Pancreas (tissue), 10 donors: ENCODE measurements at regions not wholly inside any gene's neighbourhood (a gene's known extent, or its start where the extent isn't known, plus 50 kb on each side); places are given as distances from the start of the nearest gene placed in this dataset.

Source experiments
- ATAC-seq, 4 donors: fragments of 200-7000 bp; cut with Tn5 transposase; one replicate each; pipeline versions ENCODE4 v1.8.0 to v1.9.1; 2020; ENCODE audit warnings: mild to moderate bottlenecking in 4 of 4, moderate library complexity in 4 of 4
- DNase-seq, 6 donors: peaks; one replicate each; pipeline ENCODE4 v3.0.0-alpha.2; 2020
- FAIRE-seq: peaks from 2 replicates; lab custom pipeline; 2012; peaks lifted over from hg19 to GRCh38; lab: Jason Lieb, UNC
- H3K27ac ChIP-seq, 4 donors: fragments of 200-600 bp; sonication (generic); 1 replicate in 3 of 4; 2 replicates in 1 of 4; pipeline versions ENCODE4 v1.5.0 to v1.8.0; 2020
- H3K27me3 ChIP-seq, 4 donors: fragments of 200-600 bp; one replicate each; pipeline ENCODE4 v1.8.0; 2021
- H3K36me3 ChIP-seq, 3 donors: fragments of 200-600 bp; sonication (generic) in 1 of 3; one replicate each; pipeline versions ENCODE4 v1.5.0 to v1.8.0; 2020 to 2021
- H3K4me1 ChIP-seq, 3 donors: fragments of 200-600 bp; one replicate each; pipeline ENCODE4 v1.8.0; 2021
- H3K4me3 ChIP-seq, 4 donors: fragments of 200-600 bp; sonication (generic) in 2 of 4; one replicate each; pipeline versions ENCODE4 v1.5.0 to v1.8.0; 2020 to 2021
- H3K9me3 ChIP-seq, 4 donors: fragments of 200-600 bp; one replicate each; pipeline ENCODE4 v1.8.0; 2021
- WGBS, 2 donors: extraction: QIAGEN DNeasy Blood & Tissue Kit; methylation state at CpG; one replicate each; pipeline ENCODE4 v1.1.7; 2013; 5-methylcytosine and 5-hydroxymethylcytosine counted together
- intact Hi-C, 3 donors: fragments of 100-400 bp; cut with DNase I; formaldehyde crosslinking; loops; one replicate each; pipeline versions ENCODE4 v1.11.1 to v1.14.2; 2022
- TF ChIP-seq, protein P1 (sequence below), 4 donors: fragments of 200-600 bp; sonication (generic) in 3 of 4; IDR thresholded peaks; one replicate each; pipeline versions ENCODE4 v1.5.0 to v1.8.0; 2021; ENCODE audit warnings: antibody characterized with exemption in 4 of 4
- donor health status: healthy with polysubstance abuse.
- donor health status: DM: no; HTN: no; CAD: no; lungs with moderate emphysema.
- donor health status: DM: no; HTN: no; CAD: no.
- donor health status: control.
- donor health status: control.
- donor health status: Bipolar disorder and iron deficiency.
- donor health status: DM: yes; HTN: yes; CAD: no.
- donor health status: DM: no; HTN: no; CAD: no.
- donor health status: DM: no; HTN: no; CAD: no.
- donor health status: DM: yes; HTN: yes; CAD: no.

DNA sequence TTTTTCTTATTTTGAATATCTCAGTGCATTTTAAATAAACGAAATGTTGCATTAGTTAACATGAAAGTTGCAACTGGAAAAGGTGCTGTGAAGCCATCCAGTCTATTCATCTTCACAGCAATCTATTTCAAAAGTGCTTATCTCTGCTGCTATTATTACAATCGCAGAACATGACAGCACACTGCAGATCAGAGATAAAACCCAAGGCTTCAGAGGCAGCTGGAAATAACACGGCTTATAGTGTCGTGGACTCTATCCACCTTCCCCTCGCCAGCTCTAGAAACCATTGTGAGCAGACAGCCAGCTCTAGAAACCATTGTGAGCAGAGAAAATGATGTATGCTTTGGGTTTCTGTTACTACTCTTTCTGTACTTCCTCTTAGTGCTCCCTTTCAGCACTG, 1140.8 kb upstream of the CELF4 start:
- TF ChIP-seq, protein P1, sequence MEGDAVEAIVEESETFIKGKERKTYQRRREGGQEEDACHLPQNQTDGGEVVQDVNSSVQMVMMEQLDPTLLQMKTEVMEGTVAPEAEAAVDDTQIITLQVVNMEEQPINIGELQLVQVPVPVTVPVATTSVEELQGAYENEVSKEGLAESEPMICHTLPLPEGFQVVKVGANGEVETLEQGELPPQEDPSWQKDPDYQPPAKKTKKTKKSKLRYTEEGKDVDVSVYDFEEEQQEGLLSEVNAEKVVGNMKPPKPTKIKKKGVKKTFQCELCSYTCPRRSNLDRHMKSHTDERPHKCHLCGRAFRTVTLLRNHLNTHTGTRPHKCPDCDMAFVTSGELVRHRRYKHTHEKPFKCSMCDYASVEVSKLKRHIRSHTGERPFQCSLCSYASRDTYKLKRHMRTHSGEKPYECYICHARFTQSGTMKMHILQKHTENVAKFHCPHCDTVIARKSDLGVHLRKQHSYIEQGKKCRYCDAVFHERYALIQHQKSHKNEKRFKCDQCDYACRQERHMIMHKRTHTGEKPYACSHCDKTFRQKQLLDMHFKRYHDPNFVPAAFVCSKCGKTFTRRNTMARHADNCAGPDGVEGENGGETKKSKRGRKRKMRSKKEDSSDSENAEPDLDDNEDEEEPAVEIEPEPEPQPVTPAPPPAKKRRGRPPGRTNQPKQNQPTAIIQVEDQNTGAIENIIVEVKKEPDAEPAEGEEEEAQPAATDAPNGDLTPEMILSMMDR (IDR thresholded peaks at IDR 0.05) = no peak
- H3K4me3 ChIP-seq = no peak overlapping the region
- DNase-seq (no peak), FAIRE-seq (no peak), ATAC-seq (no peak)
- H3K27me3 ChIP-seq = no peaks in the 10 kb centered on the region
- H3K36me3 ChIP-seq = no peaks in the 10 kb centered on the region
- H3K27ac ChIP-seq = no peak overlapping the region
- H3K4me1 ChIP-seq = no peaks in the 10 kb centered on the region
- WGBS, 2 donors = 30 to 43% methylated on average over 5 of the region's 5 CpGs
- H3K9me3 ChIP-seq = no peaks in the 10 kb centered on the region
- intact Hi-C loops = no loop called here

DNA sequence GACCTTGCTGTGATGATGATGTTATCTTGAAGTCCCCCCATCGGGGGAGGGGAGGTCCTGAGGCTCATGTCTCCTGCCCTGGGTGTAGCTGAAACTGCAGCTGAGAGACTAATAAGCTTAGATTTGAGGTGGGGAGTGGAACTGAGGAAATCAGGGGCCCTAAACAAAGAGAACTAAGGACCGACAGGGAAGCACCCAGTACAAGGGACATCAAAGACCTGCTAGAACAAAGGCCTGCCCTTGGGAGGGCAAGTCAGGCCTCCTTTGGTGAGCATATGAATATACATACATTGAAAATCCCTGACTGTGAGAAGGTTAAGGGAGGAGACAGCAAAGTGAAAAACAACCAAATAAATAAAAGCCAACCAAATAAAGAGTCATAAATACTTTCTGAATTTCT, 1132.5 kb upstream of the CELF4 start:
- Histone ChIP-seq H3K4me3 (no peak overlapping the region), H3K27ac (no peak overlapping the region), H3K9me3 (no peaks in the 10 kb centered on the region), H3K4me1 (no peaks in the 10 kb centered on the region), H3K36me3 (no peaks in the 10 kb centered on the region), H3K27me3 (no peaks in the 10 kb centered on the region)
- no peak for DNase-seq
- ATAC-seq = no peak
- FAIRE-seq = no peak
- TF ChIP-seq, protein P1 (IDR thresholded peaks at IDR 0.05) = no peak
- intact Hi-C loops = no loop called here
- 28 to 40% methylated on average over 2 of the region's 2 CpGs for WGBS, 2 donors

DNA sequence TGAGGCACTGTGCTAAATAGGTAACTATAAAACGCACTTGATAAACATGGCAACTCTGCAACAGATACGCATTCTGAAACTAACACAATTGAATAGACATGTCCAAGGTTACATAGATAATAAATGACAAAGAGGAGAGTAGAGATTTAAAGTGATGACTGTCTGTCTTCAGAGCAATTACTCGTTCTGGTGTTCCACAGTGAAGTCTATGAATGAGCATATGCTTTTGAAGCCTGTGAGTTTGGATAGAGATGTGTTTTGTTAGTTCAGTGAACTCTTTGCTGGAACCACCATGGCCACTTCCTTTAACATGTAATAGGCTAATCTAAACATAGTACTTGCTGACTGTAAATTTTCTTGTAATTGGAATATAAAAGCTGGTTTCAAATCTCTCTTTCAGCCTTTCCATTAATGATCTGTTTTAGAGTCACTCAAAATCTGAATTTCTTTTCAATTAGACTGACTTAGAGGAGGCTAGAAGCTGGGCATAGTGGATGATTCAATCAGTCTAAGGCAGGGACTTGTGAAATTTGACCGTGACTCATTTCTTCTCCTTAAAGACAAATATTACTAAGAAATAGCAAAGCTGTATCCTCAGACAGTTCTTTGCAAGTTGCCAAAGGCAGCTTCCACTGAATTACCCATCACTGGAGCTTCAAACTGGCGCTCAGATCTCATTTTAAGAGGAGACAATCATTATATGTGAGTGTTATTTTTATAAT, 1130.1 kb upstream of the CELF4 start:
- Histone ChIP-seq H3K4me3 (no peak overlapping the region), H3K36me3 (no peaks in the 10 kb centered on the region), H3K9me3 (no peaks in the 10 kb centered on the region), H3K27me3 (no peaks in the 10 kb centered on the region), H3K27ac (no peak overlapping the region), H3K4me1 (no peaks in the 10 kb centered on the region)
- DNase-seq (no peak), FAIRE-seq (no peak), ATAC-seq (no peak)
- 53 to 67% methylated on average over 5 of the region's 5 CpGs for WGBS, 2 donors
- intact Hi-C loops = no loop called here
- TF ChIP-seq, protein P1 (IDR thresholded peaks at IDR 0.05) = no peak

DNA sequence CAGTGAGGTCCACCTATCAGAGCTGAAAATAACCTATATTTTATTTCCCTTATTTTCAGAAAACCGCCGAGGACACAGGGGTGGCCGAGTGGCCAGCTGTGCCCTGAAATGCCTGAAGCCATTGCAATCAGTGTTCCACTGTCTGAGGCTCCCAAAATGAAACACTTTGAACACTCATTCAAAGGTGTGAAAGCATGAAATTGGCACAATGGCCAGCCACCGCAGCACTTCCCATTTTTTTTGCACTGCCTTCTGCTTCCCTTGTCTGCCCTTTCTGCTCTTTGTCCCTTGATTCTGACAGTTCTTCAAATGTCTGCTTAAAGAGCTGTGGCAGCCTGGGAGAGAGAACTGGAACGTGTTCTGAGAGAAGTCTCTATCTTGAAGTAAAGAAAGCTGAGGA, 1127.5 kb upstream of the CELF4 start:
- DNase-seq (no peak), FAIRE-seq (no peak), ATAC-seq (no peak)
- Histone ChIP-seq H3K36me3 (no peaks in the 10 kb centered on the region), H3K27me3 (no peaks in the 10 kb centered on the region), H3K27ac (no peak overlapping the region), H3K4me3 (no peak overlapping the region), H3K9me3 (no peaks in the 10 kb centered on the region), H3K4me1 (no peaks in the 10 kb centered on the region)
- TF ChIP-seq, protein P1 (IDR thresholded peaks at IDR 0.05) = no peak
- intact Hi-C loops = no loop called here
- 37 to 59% methylated on average over 5 of the region's 5 CpGs for WGBS, 2 donors

DNA sequence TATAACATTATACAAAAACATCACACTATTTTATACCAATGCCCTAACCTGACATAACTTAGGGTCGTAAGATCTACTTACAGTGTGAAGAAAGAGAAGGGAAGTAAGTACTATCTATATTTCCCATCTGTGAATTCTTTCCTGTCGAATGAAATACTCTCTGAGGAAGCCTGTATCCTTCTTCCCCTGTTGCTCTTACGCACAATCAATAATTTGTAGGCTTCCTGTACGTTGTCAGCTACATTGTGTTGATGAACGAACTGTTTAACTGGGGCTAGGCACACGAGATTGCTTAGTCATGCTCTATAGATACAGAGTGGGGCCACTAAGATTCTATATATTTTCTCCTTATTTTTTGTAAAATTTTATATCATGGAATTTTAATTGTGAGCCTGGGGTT, 1125.0 kb upstream of the CELF4 start:
- Histone ChIP-seq H3K4me3 (no peak overlapping the region), H3K9me3 (no peaks in the 10 kb centered on the region), H3K36me3 (no peaks in the 10 kb centered on the region), H3K4me1 (no peaks in the 10 kb centered on the region), H3K27ac (no peak overlapping the region), H3K27me3 (no peaks in the 10 kb centered on the region)
- ATAC-seq = no peak
- TF ChIP-seq, protein P1 (IDR thresholded peaks at IDR 0.05) = no peak
- 28 to 39% methylated on average over 6 of the region's 6 CpGs for WGBS, 2 donors
- no peak for FAIRE-seq
- DNase-seq = no peak
- intact Hi-C loops = no loop called here
